HCT116 (cell line): ENCODE measurements at regions not wholly inside any gene's neighbourhood (a gene's known extent, or its start where the extent isn't known, plus 50 kb on each side); places are given as distances from the start of the nearest gene placed in this dataset.

ENCODE experiments used
- ATAC-seq: fragments of 200-7000 bp; cut with Tn5 transposase; 2 replicates; pipeline ENCODE4 v1.9.1; 2020; ENCODE audit warnings: mild to moderate bottlenecking, moderate library complexity
- BruUV-seq: library from RNA; stranded (reverse); fragments of 400-500 nt; replicated peaks from 2 replicates; lab custom pipeline; 2021; lab: Mats Ljungman, UMichigan
- CTCF ChIA-PET: fragments of 300-600 bp; sonication (Branson Sonifier 250); formaldehyde crosslinking; loops from one replicate; lab custom pipeline; 2021; ENCODE audit warnings: antibody characterized with exemption; lab: Charles Lee
- POLR2A ChIA-PET: fragments of 300-600, 350-600 bp; sonication (Branson Sonifier 250); formaldehyde crosslinking; loops from one replicate; lab custom pipeline; 2021; ENCODE audit warnings: antibody characterized with exemption; lab: Charles Lee
- RAD21 ChIA-PET, 2 experiments: fragments of 300-600 bp; sonication (Branson Sonifier 250); formaldehyde crosslinking; loops; one replicate each; lab custom pipeline; 2023; ENCODE audit warnings: low total read pairs in 2 of 2; ENCODE audit not compliant: uncharacterized antibody in 2 of 2, unreplicated experiment in 2 of 2, low non-redundant PET in 1 of 2; lab: Charles Lee
- DNase-seq: peaks from one replicate; pipeline ENCODE4 v3.0.0-alpha.2; 2010; ENCODE audit warnings: low read depth, low spot score
- H2AFZ ChIP-seq: fragments of 200-600 bp; shearing (Covaris generic), sonication (generic); 2 replicates; pipeline ENCODE4 v1.6.1; 2017; ENCODE audit warnings: low read depth, mixed run types, mixed read lengths, antibody characterized with exemption, low read length; ENCODE audit not compliant: poor library complexity, severe bottlenecking
- H3K27ac ChIP-seq: 2 replicates; pipeline ENCODE4 v1.5.1; 2012; ENCODE audit warnings: low read depth, low read length
- H3K27me3 ChIP-seq: fragments of 200-600 bp; sonication (generic); 2 replicates; pipeline ENCODE4 v1.6.1; 2016; ENCODE audit warnings: mixed run types, low read length, mixed read lengths; ENCODE audit not compliant: insufficient read depth
- H3K36me3 ChIP-seq, 2 experiments: fragments of 200-500 bp in 1 of 2; fragments of 200-600 bp in 1 of 2; sonication (Bioruptor generic) in 1 of 2; sonication (generic) in 1 of 2; 2 replicates each; pipeline versions ENCODE4 v1.5.1 to v1.6.1; 2014 to 2016; ENCODE audit warnings: low read length in 2 of 2, inconsistent platforms in 1 of 2, mixed read lengths in 1 of 2, mixed run types in 1 of 2; ENCODE audit not compliant: insufficient read depth in 2 of 2, control insufficient read depth in 1 of 2
- H3K4me1 ChIP-seq, 2 experiments: fragments of 200-600 bp in 1 of 2; sonication (generic) in 1 of 2; 2 replicates each; pipeline versions ENCODE4 v1.5.1 to v1.6.1; 2012 to 2017; ENCODE audit warnings: low read length in 2 of 2, inconsistent platforms in 1 of 2, mild to moderate bottlenecking in 1 of 2, mixed read lengths in 1 of 2, mixed run types in 1 of 2, moderate library complexity in 1 of 2; ENCODE audit not compliant: insufficient read depth in 2 of 2, control insufficient read depth in 1 of 2
- H3K4me2 ChIP-seq: fragments of 200-600 bp; sonication (generic); 2 replicates; pipeline ENCODE4 v1.6.1; 2017; ENCODE audit warnings: mixed run types, low read length, mixed read lengths
- H3K4me3 ChIP-seq, 2 experiments: fragments of 200-600 bp in 1 of 2; sonication (generic) in 1 of 2; replicated peaks in 1 of 2; 2 replicates each; pipeline ENCODE4 v1.5.1; 2011 to 2016; ENCODE audit warnings: low read length in 2 of 2, control low read depth in 1 of 2, low read depth in 1 of 2, mild to moderate bottlenecking in 1 of 2, mixed read lengths in 1 of 2, mixed run types in 1 of 2
- H3K79me2 ChIP-seq: fragments of 200-600 bp; sonication (generic); 2 replicates; pipeline ENCODE4 v1.6.1; 2017; ENCODE audit warnings: mild to moderate bottlenecking, mixed run types, low read length, moderate library complexity, mixed read lengths; ENCODE audit not compliant: insufficient read depth
- H3K9ac ChIP-seq: fragments of 200-600 bp; sonication (generic); 2 replicates; pipeline ENCODE4 v1.6.1; 2016; ENCODE audit warnings: low read length, mixed read lengths
- H3K9me2 ChIP-seq: fragments of 200-600 bp; sonication (generic), shearing (Covaris generic); 2 replicates; pipeline ENCODE4 v1.6.1; 2017; ENCODE audit warnings: mixed run types, mild to moderate bottlenecking, moderate library complexity; ENCODE audit not compliant: insufficient read depth
- H3K9me3 ChIP-seq, 2 experiments: fragments of 200-500 bp in 1 of 2; fragments of 200-600 bp in 1 of 2; sonication (Bioruptor generic) in 1 of 2; sonication (generic) in 1 of 2; 2 replicates each; pipeline ENCODE4 v1.6.1; 2014 to 2017; ENCODE audit warnings: low read length in 2 of 2, mixed read lengths in 2 of 2, inconsistent platforms in 1 of 2, low read depth in 1 of 2, mild to moderate bottlenecking in 1 of 2, mixed run types in 1 of 2, moderate library complexity in 1 of 2; ENCODE audit not compliant: control insufficient read depth in 1 of 2, insufficient read depth in 1 of 2
- H4K20me1 ChIP-seq: fragments of 200-600 bp; sonication (generic), shearing (Covaris generic); 2 replicates; pipeline ENCODE4 v1.6.1; 2017; ENCODE audit warnings: mixed run types, mild to moderate bottlenecking, moderate library complexity; ENCODE audit not compliant: insufficient read depth
- ATF3 ChIP-seq: IDR thresholded peaks from 2 replicates; pipeline ENCODE4 v1.6.1; 2012
- CBX3 ChIP-seq: IDR thresholded peaks from 2 replicates; pipeline ENCODE4 v1.6.1; 2012; ENCODE audit warnings: low read depth
- CEBPB ChIP-seq: IDR thresholded peaks from 2 replicates; pipeline ENCODE4 v1.6.1; 2012; ENCODE audit warnings: low read depth
- EGR1 ChIP-seq: IDR thresholded peaks from 2 replicates; pipeline ENCODE4 v1.6.1; 2012; ENCODE audit warnings: low read depth
- ELF1 ChIP-seq: IDR thresholded peaks from 2 replicates; pipeline ENCODE4 v1.6.1; 2012; ENCODE audit warnings: low read depth, borderline replicate concordance
- FOSL1 ChIP-seq: IDR thresholded peaks from 2 replicates; pipeline ENCODE4 v1.6.1; 2012; ENCODE audit warnings: low read depth
- JUND ChIP-seq: IDR thresholded peaks from 2 replicates; pipeline ENCODE4 v1.6.1; 2012
- POLR2AphosphoS5 ChIP-seq: IDR thresholded peaks from 2 replicates; pipeline ENCODE4 v1.6.1; 2011; ENCODE audit warnings: mild to moderate bottlenecking, low read depth, low read length, moderate library complexity
- SP1 ChIP-seq: IDR thresholded peaks from 2 replicates; pipeline ENCODE4 v1.6.1; 2012; ENCODE audit warnings: low read depth
- SRF ChIP-seq: IDR thresholded peaks from 2 replicates; pipeline ENCODE4 v1.6.1; 2012; ENCODE audit warnings: low read depth
- TCF7L2 ChIP-seq: IDR thresholded peaks from 2 replicates; pipeline ENCODE4 v1.7.0; 2011; ENCODE audit warnings: borderline replicate concordance, inconsistent platforms; ENCODE audit not compliant: insufficient read depth, insufficient read length; ENCODE audit errors: extremely low read depth
- YY1 ChIP-seq: IDR thresholded peaks from 2 replicates; pipeline ENCODE4 v1.6.1; 2011; ENCODE audit warnings: low read length, low read depth, moderate library complexity, mild to moderate bottlenecking; ENCODE audit not compliant: insufficient replicate concordance; ENCODE audit errors: extremely low read depth
- ZBTB33 ChIP-seq: IDR thresholded peaks from 2 replicates; pipeline ENCODE4 v1.6.1; 2011; ENCODE audit warnings: mild to moderate bottlenecking, low read length, moderate library complexity; ENCODE audit not compliant: insufficient replicate concordance; ENCODE audit errors: extremely low read depth
- ZNF274 ChIP-seq: fragments of 200-500 bp; sonication (Bioruptor generic); IDR thresholded peaks from 2 replicates; pipeline ENCODE4 v1.6.1; 2014; ENCODE audit warnings: mild to moderate bottlenecking, low read depth, low read length, inconsistent platforms
- intact Hi-C: fragments of 100-400 bp; cut with micrococcal nuclease; formaldehyde crosslinking; loops from 2 replicates; pipeline ENCODE4 v1.10.0; 2022
- TF ChIP-seq, protein P1 (sequence below): IDR thresholded peaks from 2 replicates; pipeline ENCODE4 v1.6.1; 2012

GRCh38 chr5:54401515-54401914 lies 54.0 kb upstream of the HSPB3 start:
- no peak overlapping the region for H3K4me3 ChIP-seq
- TF ChIP-seq SP1 (no peak), SRF (no peak), YY1 (no peak), POLR2AphosphoS5 (no peak), ZBTB33 (no peak), CBX3 (no peak)
- TF ChIP-seq, protein P1, sequence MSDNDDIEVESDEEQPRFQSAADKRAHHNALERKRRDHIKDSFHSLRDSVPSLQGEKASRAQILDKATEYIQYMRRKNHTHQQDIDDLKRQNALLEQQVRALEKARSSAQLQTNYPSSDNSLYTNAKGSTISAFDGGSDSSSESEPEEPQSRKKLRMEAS = no peak
- TF ChIP-seq, all 23 proteins: peak for 0
- 0 out of 4 replicates have a peak, but pooled peaks cover 0 to 6% of the 10 kb centered on the region in 2 experiments for H3K4me1 ChIP-seq
- no peak overlapping the region for H2AFZ ChIP-seq
- H3K79me2 ChIP-seq = no peaks in the 10 kb centered on the region
- DNase-seq (no peak), ATAC-seq (no peak)
- no peak overlapping the region for H3K27ac ChIP-seq
- H3K9ac ChIP-seq = no peak overlapping the region
- H3K9me2 ChIP-seq = no peaks in the 10 kb centered on the region
- H3K27me3 ChIP-seq = no peaks in the 10 kb centered on the region
- intact Hi-C loops = no loop called here
- no peaks in the 10 kb centered on the region for H3K36me3 ChIP-seq
- RAD21 ChIA-PET = no interaction called here
- H3K9me3 ChIP-seq = no peaks in the 10 kb centered on the region
- POLR2A ChIA-PET = no interaction called here
- no peak overlapping the region for H3K4me2 ChIP-seq
- BruUV-seq = no TSS peak
- CTCF ChIA-PET = no interaction called here
- H4K20me1 ChIP-seq = no peaks in the 10 kb centered on the region

DNA sequence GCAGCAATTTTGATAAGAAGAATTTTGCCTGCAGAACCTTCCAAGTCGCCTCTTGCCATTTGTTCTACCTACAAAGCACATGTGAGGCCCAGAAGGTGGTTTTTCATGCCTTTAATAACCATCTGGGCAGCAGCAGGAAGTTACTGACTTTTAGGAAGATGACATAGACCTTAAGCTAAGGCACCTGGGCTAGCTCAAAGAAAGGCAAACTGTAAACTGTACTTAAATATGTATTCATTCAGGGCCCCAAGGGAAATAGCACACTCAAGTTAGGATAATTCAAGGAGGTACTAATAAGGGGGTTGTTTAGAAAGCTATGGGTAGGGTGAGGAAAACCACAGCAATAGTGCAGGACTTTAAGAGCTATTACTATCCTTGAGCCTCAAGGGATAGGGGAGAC lies 57.3 kb upstream of the HSPB3 start:
- BruUV-seq = no TSS peak
- Histone ChIP-seq H2AFZ (no peak overlapping the region), H3K4me2 (no peak overlapping the region), H4K20me1 (no peaks in the 10 kb centered on the region), H3K36me3 (no peaks in the 10 kb centered on the region), H3K27ac (no peak overlapping the region), H3K4me1 (0 out of 4 replicates have a peak, but pooled peaks cover 0 to 6% of the 10 kb centered on the region in 2 experiments), H3K9me3 (no peaks in the 10 kb centered on the region), H3K9ac (no peak overlapping the region), H3K27me3 (no peaks in the 10 kb centered on the region), H3K4me3 (no peak overlapping the region), H3K9me2 (no peaks in the 10 kb centered on the region), H3K79me2 (no peaks in the 10 kb centered on the region)
- TF ChIP-seq CEBPB = no peak
- no peak for TF ChIP-seq POLR2AphosphoS5
- no peak for TF ChIP-seq JUND
- TF ChIP-seq ELF1 = no peak
- no peak for TF ChIP-seq FOSL1
- no peak for TF ChIP-seq EGR1
- no peak for TF ChIP-seq TCF7L2
- no peak for TF ChIP-seq SP1
- TF ChIP-seq CBX3 = no peak
- TF ChIP-seq ZNF274 = no peak
- no peak for TF ChIP-seq ATF3
- no peak for ATAC-seq
- ChIA-PET CTCF (interaction anchor here (1.1 kb wide), 1 partner anchor 21 kb away, joined by 5 read pairs; no protein-coding TSS in a partner anchor), POLR2A (no interaction called here), RAD21 (no interaction called here)
- no peak for DNase-seq
- intact Hi-C loops = no loop called here
